ENCODE measurements at regions not wholly inside any gene's neighbourhood (a gene's known extent, or its start where the extent isn't known, plus 50 kb on each side); places are given as distances from the start of the nearest gene placed in this dataset.

DNA sequence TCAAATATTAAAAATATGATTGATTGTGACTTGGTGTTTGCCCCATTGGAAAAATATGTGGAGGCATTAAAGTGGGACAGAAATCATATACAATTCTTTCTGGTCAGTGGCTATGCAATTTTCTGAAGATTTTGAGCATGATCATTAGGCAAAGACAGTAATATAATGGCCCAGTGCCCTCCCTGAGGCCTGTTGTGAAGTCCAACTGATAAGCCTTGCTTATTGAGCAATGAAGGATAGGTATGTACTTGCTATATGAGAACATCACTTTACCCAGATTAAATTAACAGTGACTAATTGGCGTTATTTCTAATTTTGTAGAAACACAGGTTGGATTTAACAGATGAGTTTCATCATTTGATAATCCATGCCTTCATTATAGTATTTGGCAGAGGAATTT is 57.1 kb downstream of the NKX2-1 start:
- ChIA-PET POLR2A (no interaction called here), CTCF (no interaction called here), RAD21 (ENCODE audit: low non-redundant PET in 1 of 2, low total read pairs in 2 of 2, uncharacterized antibody in 2 of 2, unreplicated experiment in 2 of 2) (no interaction called here)
- no peak overlapping the region for H3K9ac ChIP-seq (ENCODE audit: low read length)
- no peaks in the 10 kb centered on the region for H3K9me2 ChIP-seq (ENCODE audit: insufficient read depth)
- intact Hi-C loops (cut with micrococcal nuclease), result no loop called here
- H3K36me3 ChIP-seq (ENCODE audit: control insufficient read depth in 1 of 2, insufficient read depth in 2 of 2, low read length in 2 of 2), result no peaks in the 10 kb centered on the region
- no peak overlapping the region for H3K4me2 ChIP-seq (ENCODE audit: low read length)
- DNase-seq (ENCODE audit: low read depth, low spot score) (no peak), ATAC-seq (no peak)
- no TSS peak for BruUV-seq (replicated peaks)
- no peak overlapping the region for H3K27ac ChIP-seq (ENCODE audit: low read depth, low read length)
- TF ChIP-seq ZNF274 (IDR thresholded peaks at IDR 0.05; ENCODE audit: low read depth, low read length), result no peak
- TF ChIP-seq POLR2AphosphoS5 (IDR thresholded peaks at IDR 0.05; ENCODE audit: low read depth, low read length), result no peak
- TF ChIP-seq, protein P1, sequence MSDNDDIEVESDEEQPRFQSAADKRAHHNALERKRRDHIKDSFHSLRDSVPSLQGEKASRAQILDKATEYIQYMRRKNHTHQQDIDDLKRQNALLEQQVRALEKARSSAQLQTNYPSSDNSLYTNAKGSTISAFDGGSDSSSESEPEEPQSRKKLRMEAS (IDR thresholded peaks at IDR 0.05), result no peak
- no peak for TF ChIP-seq CEBPB (IDR thresholded peaks at IDR 0.05; ENCODE audit: low read depth)
- TF ChIP-seq SRF (IDR thresholded peaks at IDR 0.05; ENCODE audit: low read depth), result no peak
- TF ChIP-seq EZH2 (IDR thresholded peaks at IDR 0.05), result no peak
- H3K4me1 ChIP-seq (ENCODE audit: control insufficient read depth in 1 of 2, insufficient read depth in 2 of 2, low read length in 2 of 2), result no peaks in the 10 kb centered on the region
- peaks cover 5% of the 10 kb centered on the region; the same call in 1 of the 2 replicates for H3K27me3 ChIP-seq (ENCODE audit: insufficient read depth, low read length)
- H2AFZ ChIP-seq (ENCODE audit: low read depth, low read length, poor library complexity, severe bottlenecking), result no peak overlapping the region
- no peaks in the 10 kb centered on the region for H4K20me1 ChIP-seq (ENCODE audit: insufficient read depth)
- no peaks in the 10 kb centered on the region for H3K9me3 ChIP-seq (ENCODE audit: control insufficient read depth in 1 of 2, insufficient read depth in 1 of 2, low read depth in 1 of 2, low read length in 2 of 2)
- no peak overlapping the region for H3K4me3 ChIP-seq (replicated peaks in 1 of 2; ENCODE audit: low read depth in 1 of 2, low read length in 2 of 2)
- H3K79me2 ChIP-seq (ENCODE audit: insufficient read depth, low read length), result no peaks in the 10 kb centered on the region

DNA sequence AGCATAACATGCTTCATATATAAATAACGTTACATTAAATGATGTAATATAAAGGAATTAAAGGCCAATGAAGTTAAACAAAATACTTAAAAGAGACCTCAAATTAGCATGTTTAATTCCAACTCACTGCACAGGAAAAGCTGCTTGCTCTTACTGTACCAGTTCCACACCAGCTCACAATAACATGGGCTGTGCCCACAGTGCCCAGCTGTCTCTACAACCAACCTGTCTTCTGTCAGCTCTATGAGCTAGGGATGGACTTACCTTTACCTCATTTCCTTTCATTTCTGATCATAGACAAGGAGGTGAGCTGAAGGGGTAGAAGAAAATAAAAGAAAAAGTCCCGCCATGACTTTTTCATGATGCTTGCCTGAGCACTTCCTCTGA is 64.8 kb downstream of the NKX2-1 start:
- no TSS peak for BruUV-seq (replicated peaks)
- H4K20me1 ChIP-seq (ENCODE audit: insufficient read depth), result no peaks in the 10 kb centered on the region
- no peaks in the 10 kb centered on the region for H3K9me3 ChIP-seq (ENCODE audit: control insufficient read depth in 1 of 2, insufficient read depth in 1 of 2, low read depth in 1 of 2, low read length in 2 of 2)
- intact Hi-C loops (cut with micrococcal nuclease), result no loop called here
- CTCF ChIA-PET, result no interaction called here
- no peak overlapping the region for H3K27ac ChIP-seq (ENCODE audit: low read depth, low read length)
- ATAC-seq (no peak), DNase-seq (ENCODE audit: low read depth, low spot score) (no peak)
- POLR2A ChIA-PET, result no interaction called here
- H3K4me2 ChIP-seq (ENCODE audit: low read length), result no peak overlapping the region
- H3K9ac ChIP-seq (ENCODE audit: low read length), result no peak overlapping the region
- H3K4me3 ChIP-seq (replicated peaks in 1 of 2; ENCODE audit: low read depth in 1 of 2, low read length in 2 of 2), result no peak overlapping the region
- no peaks in the 10 kb centered on the region for H3K9me2 ChIP-seq (ENCODE audit: insufficient read depth)
- no peaks in the 10 kb centered on the region for H3K27me3 ChIP-seq (ENCODE audit: insufficient read depth, low read length)
- no peak overlapping the region for H2AFZ ChIP-seq (ENCODE audit: low read depth, low read length, poor library complexity, severe bottlenecking)
- H3K4me1 ChIP-seq (ENCODE audit: control insufficient read depth in 1 of 2, insufficient read depth in 2 of 2, low read length in 2 of 2), result no peaks in the 10 kb centered on the region
- no peaks in the 10 kb centered on the region for H3K79me2 ChIP-seq (ENCODE audit: insufficient read depth, low read length)
- TF ChIP-seq ELF1 (IDR thresholded peaks at IDR 0.05; ENCODE audit: borderline replicate concordance, low read depth) (no peak), FOSL1 (IDR thresholded peaks at IDR 0.05; ENCODE audit: low read depth) (no peak), YY1 (IDR thresholded peaks at IDR 0.05; ENCODE audit: extremely low read depth, insufficient replicate concordance, low read depth, low read length) (no peak), SP1 (IDR thresholded peaks at IDR 0.05; ENCODE audit: low read depth) (no peak), EZH2 (IDR thresholded peaks at IDR 0.05) (no peak), JUND (IDR thresholded peaks at IDR 0.05) (no peak), EZH2phosphoT487 (IDR thresholded peaks at IDR 0.05; ENCODE audit: borderline replicate concordance) (no peak), ZFX (IDR thresholded peaks at IDR 0.05) (no peak), EGR1 (IDR thresholded peaks at IDR 0.05; ENCODE audit: low read depth) (no peak), POLR2A (IDR thresholded peaks at IDR 0.05; ENCODE audit: borderline replicate concordance, extremely low read depth, insufficient read depth, insufficient read length) (no peak)
- TF ChIP-seq, protein P1 (IDR thresholded peaks at IDR 0.05), result no peak
- TF ChIP-seq, protein P2, sequence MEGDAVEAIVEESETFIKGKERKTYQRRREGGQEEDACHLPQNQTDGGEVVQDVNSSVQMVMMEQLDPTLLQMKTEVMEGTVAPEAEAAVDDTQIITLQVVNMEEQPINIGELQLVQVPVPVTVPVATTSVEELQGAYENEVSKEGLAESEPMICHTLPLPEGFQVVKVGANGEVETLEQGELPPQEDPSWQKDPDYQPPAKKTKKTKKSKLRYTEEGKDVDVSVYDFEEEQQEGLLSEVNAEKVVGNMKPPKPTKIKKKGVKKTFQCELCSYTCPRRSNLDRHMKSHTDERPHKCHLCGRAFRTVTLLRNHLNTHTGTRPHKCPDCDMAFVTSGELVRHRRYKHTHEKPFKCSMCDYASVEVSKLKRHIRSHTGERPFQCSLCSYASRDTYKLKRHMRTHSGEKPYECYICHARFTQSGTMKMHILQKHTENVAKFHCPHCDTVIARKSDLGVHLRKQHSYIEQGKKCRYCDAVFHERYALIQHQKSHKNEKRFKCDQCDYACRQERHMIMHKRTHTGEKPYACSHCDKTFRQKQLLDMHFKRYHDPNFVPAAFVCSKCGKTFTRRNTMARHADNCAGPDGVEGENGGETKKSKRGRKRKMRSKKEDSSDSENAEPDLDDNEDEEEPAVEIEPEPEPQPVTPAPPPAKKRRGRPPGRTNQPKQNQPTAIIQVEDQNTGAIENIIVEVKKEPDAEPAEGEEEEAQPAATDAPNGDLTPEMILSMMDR (IDR thresholded peaks at IDR 0.05 in 2 of 3, conservative IDR thresholded peaks at IDR 0.05 in 1 of 3; ENCODE audit: borderline replicate concordance in 1 of 3, insufficient read depth in 1 of 3, low read depth in 2 of 3, low read length in 2 of 3), result no peak
- TF ChIP-seq, protein P3, sequence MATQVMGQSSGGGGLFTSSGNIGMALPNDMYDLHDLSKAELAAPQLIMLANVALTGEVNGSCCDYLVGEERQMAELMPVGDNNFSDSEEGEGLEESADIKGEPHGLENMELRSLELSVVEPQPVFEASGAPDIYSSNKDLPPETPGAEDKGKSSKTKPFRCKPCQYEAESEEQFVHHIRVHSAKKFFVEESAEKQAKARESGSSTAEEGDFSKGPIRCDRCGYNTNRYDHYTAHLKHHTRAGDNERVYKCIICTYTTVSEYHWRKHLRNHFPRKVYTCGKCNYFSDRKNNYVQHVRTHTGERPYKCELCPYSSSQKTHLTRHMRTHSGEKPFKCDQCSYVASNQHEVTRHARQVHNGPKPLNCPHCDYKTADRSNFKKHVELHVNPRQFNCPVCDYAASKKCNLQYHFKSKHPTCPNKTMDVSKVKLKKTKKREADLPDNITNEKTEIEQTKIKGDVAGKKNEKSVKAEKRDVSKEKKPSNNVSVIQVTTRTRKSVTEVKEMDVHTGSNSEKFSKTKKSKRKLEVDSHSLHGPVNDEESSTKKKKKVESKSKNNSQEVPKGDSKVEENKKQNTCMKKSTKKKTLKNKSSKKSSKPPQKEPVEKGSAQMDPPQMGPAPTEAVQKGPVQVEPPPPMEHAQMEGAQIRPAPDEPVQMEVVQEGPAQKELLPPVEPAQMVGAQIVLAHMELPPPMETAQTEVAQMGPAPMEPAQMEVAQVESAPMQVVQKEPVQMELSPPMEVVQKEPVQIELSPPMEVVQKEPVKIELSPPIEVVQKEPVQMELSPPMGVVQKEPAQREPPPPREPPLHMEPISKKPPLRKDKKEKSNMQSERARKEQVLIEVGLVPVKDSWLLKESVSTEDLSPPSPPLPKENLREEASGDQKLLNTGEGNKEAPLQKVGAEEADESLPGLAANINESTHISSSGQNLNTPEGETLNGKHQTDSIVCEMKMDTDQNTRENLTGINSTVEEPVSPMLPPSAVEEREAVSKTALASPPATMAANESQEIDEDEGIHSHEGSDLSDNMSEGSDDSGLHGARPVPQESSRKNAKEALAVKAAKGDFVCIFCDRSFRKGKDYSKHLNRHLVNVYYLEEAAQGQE (IDR thresholded peaks at IDR 0.05; ENCODE audit: low read depth), result no peak
- no peaks in the 10 kb centered on the region for H3K36me3 ChIP-seq (ENCODE audit: control insufficient read depth in 1 of 2, insufficient read depth in 2 of 2, low read length in 2 of 2)
- RAD21 ChIA-PET (ENCODE audit: low non-redundant PET in 1 of 2, low total read pairs in 2 of 2, uncharacterized antibody in 2 of 2, unreplicated experiment in 2 of 2), result no interaction called here

Data from HCT116 (cell line).